ENCODE measurements at regions not wholly inside any gene's neighbourhood (a gene's known extent, or its start where the extent isn't known, plus 50 kb on each side); places are given as distances from the start of the nearest gene placed in this dataset.

DNA sequence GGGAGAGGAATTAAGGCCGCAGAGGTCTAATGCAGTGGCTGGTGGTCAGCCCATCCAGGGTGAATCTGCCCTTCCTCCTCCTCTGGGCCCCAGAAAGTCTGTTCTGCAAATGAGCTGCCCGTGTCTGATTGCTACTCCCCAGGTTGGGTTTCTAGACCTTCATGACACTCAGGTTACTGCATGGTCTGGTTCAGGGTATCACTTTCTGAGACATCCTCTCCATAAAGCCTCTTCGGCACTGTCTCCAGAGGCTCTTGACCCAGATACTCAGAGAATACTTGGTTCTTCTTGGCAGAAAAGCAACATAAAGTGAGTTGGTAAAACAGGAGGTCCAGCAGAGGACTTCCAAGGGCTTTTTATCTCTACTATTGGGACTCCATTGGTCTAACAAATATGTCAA is 62.5 kb upstream of the GDNF start:
- no peak for DNase-seq

- peak; percentile 36 for DNase-seq
Measured at GRCh38 chr5:37900692-37901091, 60.9 kb upstream of the GDNF start.

DNA sequence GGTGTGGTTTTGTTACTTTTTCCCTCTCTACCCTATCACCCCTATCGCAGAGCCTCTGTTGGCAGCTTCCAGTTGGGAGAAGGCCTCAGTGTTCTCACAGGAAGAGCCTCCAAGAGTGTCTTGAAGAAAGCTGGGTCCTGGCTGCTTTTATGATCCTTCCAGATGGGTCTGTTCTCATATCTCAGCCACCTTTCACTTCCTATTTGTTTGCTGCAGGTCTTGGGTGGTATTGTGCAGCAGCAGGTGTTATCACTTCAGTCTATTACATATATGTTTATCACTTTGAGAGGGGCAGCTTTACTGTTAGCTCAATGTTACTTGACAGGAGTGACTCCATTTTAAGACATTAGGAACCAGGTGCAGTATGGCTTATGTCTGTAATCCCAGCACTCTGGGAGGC is 59.2 kb upstream of the GDNF start:
- DNase-seq = no peak

DNA sequence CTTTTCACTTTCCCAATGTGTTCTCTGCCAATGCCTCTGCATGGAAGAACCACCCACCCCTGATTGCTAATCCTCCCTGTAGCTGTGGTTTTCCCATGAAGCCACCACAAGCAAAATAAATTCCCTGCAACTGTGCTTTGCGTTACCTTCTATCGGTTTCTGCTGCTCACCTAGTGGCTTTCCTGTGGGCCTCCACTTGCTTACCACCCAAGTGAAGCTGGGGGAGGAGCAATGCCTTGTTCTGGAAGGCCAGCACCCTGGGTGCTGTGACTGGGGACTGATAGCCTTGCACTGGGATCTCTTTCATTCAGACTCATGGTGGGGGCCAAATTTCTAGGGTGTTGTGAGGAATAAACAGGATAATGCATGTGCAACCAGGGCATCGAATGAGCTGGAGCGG is 56.3 kb upstream of the GDNF start:
- DNase-seq = no peak

- DNase-seq = no peak
Measured at GRCh38 chr5:37893434-37894134, 53.7 kb upstream of the GDNF start.

GRCh38 chr5:37892586-37892985 is 52.7 kb upstream of the GDNF start:
- DNase-seq = no peak

DNA sequence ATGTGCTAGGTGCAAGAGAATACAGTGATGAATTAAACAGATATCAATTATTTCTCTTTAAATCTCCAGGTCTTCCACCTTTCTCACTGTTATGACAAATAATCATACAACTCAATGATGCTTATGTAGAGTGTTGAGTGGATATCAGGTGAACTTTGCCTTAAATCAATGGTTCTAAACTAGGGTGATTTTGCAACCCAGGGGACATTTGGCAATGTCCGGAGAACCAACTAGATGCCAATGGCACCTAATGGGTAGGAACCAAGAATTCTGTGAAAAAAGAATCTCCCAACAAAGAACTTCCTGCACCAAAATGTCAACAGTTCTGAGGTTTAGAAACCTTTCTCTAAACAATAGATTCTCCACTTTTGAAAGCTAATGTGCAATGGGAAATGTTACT is 52.0 kb upstream of the GDNF start:
- DNase-seq = no peak

- peak; percentile 78 for DNase-seq
Measured at GRCh38 chr5:37889612-37890317, 49.9 kb upstream of the GDNF start.
